ENCODE measurements at regions not wholly inside any gene's neighbourhood (a gene's known extent, or its start where the extent isn't known, plus 50 kb on each side); places are given as distances from the start of the nearest gene placed in this dataset.

DNA sequence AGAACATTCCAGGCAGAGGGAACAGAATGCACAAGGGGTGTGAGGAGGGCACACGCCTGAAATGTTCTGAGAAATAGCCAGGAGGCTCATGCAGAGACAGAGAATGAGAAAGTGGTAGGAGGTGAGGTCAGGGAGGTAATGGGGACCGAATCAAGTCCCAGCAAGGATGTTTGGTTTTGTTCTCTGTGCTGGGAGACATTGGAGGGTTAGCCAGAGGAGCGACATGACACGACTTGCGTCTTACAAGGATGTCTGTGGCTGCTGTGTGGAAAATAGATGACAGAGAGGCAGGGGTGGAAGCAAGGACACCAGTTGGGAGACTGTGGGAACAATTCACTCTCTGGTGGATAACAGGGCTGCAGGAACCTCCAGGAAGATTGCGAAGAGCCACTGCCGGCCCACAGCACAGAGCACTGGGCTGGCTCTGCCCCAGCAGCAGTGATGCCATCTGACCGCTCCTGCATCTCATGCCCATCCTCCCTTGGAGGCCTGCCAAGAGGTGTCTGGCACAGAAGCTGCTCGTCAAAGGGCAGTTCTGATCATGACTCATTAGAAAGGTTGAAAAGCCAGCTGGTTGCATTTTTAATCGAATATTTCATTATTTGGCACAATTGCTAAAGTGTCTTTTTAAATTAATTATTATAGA, 57.7 kb upstream of the CD83 start:
- DNase-seq (ENCODE audit: low read depth) (peak; percentile 73), FAIRE-seq (peak; percentile 52)
- TF ChIP-seq, protein P1, sequence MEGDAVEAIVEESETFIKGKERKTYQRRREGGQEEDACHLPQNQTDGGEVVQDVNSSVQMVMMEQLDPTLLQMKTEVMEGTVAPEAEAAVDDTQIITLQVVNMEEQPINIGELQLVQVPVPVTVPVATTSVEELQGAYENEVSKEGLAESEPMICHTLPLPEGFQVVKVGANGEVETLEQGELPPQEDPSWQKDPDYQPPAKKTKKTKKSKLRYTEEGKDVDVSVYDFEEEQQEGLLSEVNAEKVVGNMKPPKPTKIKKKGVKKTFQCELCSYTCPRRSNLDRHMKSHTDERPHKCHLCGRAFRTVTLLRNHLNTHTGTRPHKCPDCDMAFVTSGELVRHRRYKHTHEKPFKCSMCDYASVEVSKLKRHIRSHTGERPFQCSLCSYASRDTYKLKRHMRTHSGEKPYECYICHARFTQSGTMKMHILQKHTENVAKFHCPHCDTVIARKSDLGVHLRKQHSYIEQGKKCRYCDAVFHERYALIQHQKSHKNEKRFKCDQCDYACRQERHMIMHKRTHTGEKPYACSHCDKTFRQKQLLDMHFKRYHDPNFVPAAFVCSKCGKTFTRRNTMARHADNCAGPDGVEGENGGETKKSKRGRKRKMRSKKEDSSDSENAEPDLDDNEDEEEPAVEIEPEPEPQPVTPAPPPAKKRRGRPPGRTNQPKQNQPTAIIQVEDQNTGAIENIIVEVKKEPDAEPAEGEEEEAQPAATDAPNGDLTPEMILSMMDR (IDR thresholded peaks at IDR 0.05; ENCODE audit: insufficient read depth, low read length, severe bottlenecking): no peak
- Histone ChIP-seq H3K4me3 (ENCODE audit: low read depth, low read length) (no peak overlapping the region), H3K27me3 (ENCODE audit: control insufficient read depth, insufficient read depth, low read length) (no peaks in the 10 kb centered on the region), H3K36me3 (ENCODE audit: control insufficient read depth, insufficient read depth, low read length) (no peaks in the 10 kb centered on the region)

DNA sequence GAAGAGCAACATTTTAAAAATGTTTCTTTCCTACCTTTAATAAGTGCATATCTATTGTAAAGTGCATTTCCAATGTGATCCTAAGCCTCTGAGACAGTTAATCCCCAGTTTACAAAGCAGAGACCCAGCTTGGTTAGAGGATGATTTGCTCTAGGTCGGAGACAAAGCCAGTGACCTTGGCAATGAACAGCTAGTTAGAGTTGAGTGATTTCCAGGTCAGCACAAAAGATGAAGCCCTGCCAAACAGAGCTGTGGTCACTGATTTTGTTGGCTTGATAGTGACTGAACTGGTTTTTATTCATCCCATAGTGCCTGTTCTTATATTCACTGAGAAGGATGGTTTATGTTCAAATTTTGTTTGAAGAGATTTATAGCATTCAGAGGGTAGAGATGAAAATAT, 56.6 kb upstream of the CD83 start:
- no peak for FAIRE-seq
- TF ChIP-seq, protein P1 (IDR thresholded peaks at IDR 0.05; ENCODE audit: insufficient read depth, low read length, severe bottlenecking): no peak

DNA sequence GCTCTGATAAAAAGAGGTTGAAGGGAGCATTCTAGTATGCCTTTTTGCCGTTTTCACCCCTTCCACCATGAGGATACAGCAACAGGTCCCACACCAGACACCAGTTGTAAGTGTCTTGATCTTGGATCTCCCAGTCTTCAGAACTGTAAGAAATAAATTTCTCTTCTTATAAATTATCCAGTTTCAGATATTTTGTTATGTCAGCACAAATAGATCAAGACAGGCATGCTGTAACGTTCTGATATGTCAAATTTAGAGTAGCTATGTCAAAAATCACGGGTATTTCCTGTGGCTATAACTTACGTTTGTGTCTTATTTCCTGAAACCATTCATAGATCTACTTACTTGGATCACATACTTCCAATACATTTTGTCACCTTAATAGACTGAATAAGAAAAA, 55.9 kb upstream of the CD83 start:
- no peaks in the 10 kb centered on the region for H3K27me3 ChIP-seq (ENCODE audit: control insufficient read depth, insufficient read depth, low read length)
- TF ChIP-seq, protein P1 (IDR thresholded peaks at IDR 0.05; ENCODE audit: insufficient read depth, low read length, severe bottlenecking): no peak
- H3K36me3 ChIP-seq (ENCODE audit: control insufficient read depth, insufficient read depth, low read length): no peaks in the 10 kb centered on the region
- no peak overlapping the region for H3K4me3 ChIP-seq (ENCODE audit: low read depth, low read length)
- DNase-seq (ENCODE audit: low read depth): no peak
- FAIRE-seq: no peak

More for the DNA sequence above, 56.6 kb upstream of the CD83 start:
- DNase-seq (ENCODE audit: low read depth): no peak
- Histone ChIP-seq H3K27me3 (ENCODE audit: control insufficient read depth, insufficient read depth, low read length) (no peaks in the 10 kb centered on the region), H3K4me3 (ENCODE audit: low read depth, low read length) (no peak overlapping the region), H3K36me3 (ENCODE audit: control insufficient read depth, insufficient read depth, low read length) (no peaks in the 10 kb centered on the region)

DNA sequence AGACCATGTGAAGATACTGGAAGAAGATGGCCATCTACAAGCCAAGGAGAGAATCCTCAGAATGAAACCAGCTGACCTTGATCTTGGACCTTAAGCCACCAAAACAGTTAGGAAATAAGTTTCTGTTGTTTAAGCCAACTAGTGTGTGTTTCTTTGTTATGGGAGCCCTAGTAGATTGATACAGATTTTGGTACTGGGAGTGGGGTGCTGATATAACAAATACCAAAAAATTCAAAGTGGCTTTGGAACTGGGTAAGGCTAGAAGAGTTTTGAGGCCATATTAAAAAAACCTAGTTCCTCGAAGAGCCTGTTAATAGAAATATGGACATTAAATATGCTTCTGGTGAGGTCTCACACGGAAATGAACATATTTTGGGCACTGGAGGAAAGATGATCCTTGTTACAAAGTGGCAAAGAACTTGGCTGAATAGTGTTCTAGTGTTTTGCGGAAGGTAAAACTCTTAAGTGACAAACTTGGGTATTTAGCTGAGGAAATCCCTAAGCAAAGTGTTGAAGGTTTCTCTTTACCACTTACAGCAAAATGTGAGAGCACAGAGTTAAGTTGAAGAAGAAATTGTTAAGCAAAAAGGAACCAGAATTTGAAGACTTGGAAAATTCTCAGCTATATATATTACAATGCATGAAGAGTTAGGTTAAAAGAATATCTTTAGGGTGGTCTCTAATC, 55.1 kb upstream of the CD83 start:
- no peaks in the 10 kb centered on the region for H3K27me3 ChIP-seq (ENCODE audit: control insufficient read depth, insufficient read depth, low read length)
- no peak overlapping the region for H3K4me3 ChIP-seq (ENCODE audit: low read depth, low read length)
- DNase-seq (ENCODE audit: low read depth): no peak
- TF ChIP-seq, protein P1 (IDR thresholded peaks at IDR 0.05; ENCODE audit: insufficient read depth, low read length, severe bottlenecking): no peak
- H3K36me3 ChIP-seq (ENCODE audit: control insufficient read depth, insufficient read depth, low read length): no peaks in the 10 kb centered on the region
- FAIRE-seq: no peak

DNA sequence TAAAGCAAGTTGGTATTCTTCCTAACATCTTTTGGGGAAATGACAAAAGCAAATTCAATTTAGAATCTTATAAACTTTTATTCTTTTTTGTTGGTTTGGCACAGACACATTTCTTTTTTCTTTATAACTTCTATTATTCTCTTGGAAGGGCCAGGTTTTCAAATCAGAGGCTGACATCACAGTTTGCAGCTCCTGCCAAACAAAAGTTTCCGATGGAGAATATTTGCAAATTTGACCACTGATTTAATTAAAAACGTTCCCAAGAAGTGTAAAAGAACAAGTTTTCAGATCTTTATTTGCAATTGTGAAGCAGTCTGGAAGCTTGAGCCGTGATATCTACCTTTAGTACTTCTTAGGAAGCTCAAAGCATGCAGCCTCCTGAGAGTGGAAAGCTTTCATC, 53.8 kb upstream of the CD83 start:
- TF ChIP-seq, protein P1 (IDR thresholded peaks at IDR 0.05; ENCODE audit: insufficient read depth, low read length, severe bottlenecking): no peak
- H3K27me3 ChIP-seq (ENCODE audit: control insufficient read depth, insufficient read depth, low read length): no peaks in the 10 kb centered on the region
- DNase-seq (ENCODE audit: low read depth) (no peak), FAIRE-seq (no peak)
- no peaks in the 10 kb centered on the region for H3K36me3 ChIP-seq (ENCODE audit: control insufficient read depth, insufficient read depth, low read length)
- H3K4me3 ChIP-seq (ENCODE audit: low read depth, low read length): no peak overlapping the region

All from bronchial epithelial cell (primary cell).